PC-3 (cell line): ENCODE measurements at regions not wholly inside any gene's neighbourhood (a gene's known extent, or its start where the extent isn't known, plus 50 kb on each side); places are given as distances from the start of the nearest gene placed in this dataset.

ENCODE experiments used
- ATAC-seq: fragments of 200-7000 bp; cut with Tn5 transposase; 2 replicates; pipeline ENCODE4 v1.9.1; 2020; ENCODE audit warnings: mild to moderate bottlenecking, moderate library complexity
- BruUV-seq: library from RNA; stranded (reverse); fragments of 400-500 nt; replicated peaks from 2 replicates; lab custom pipeline; 2021; lab: Mats Ljungman, UMichigan
- CTCF ChIA-PET: fragments of 300-600 bp; sonication (Branson Sonifier 250); formaldehyde crosslinking; loops from one replicate; lab custom pipeline; 2022; ENCODE audit warnings: antibody characterized with exemption; lab: Charles Lee
- POLR2A ChIA-PET: fragments of 300-600 bp; sonication (Branson Sonifier 250); formaldehyde crosslinking; loops from one replicate; lab custom pipeline; 2022; ENCODE audit warnings: antibody characterized with exemption; ENCODE audit not compliant: unreplicated experiment; lab: Charles Lee
- DNase-seq: peaks from one replicate; pipeline ENCODE4 v3.0.0-alpha.2; 2015
- H2AFZ ChIP-seq: fragments of 300-600 bp; sonication (generic); 2 replicates; pipeline ENCODE4 v1.6.0; 2016; ENCODE audit warnings: antibody characterized with exemption, low read length
- H3F3A ChIP-seq: fragments of 300-600 bp; sonication (generic); one replicate; pipeline ENCODE4 v1.6.0; 2017; ENCODE audit warnings: antibody characterized with exemption, low read length, control low read depth, mild to moderate bottlenecking; ENCODE audit not compliant: unreplicated experiment
- H3K27ac ChIP-seq: fragments of 300-600 bp; sonication (generic); 2 replicates; pipeline ENCODE4 v1.5.1; 2016; ENCODE audit warnings: mild to moderate bottlenecking, low read length
- H3K27me3 ChIP-seq: fragments of 300-600 bp; sonication (generic); 2 replicates; pipeline ENCODE4 v1.6.1; 2016; ENCODE audit warnings: low read length, mixed read lengths
- H3K36me3 ChIP-seq: fragments of 300-600 bp; sonication (generic); 2 replicates; pipeline ENCODE4 v1.6.1; 2016; ENCODE audit warnings: low read depth, mixed run types, low read length, mixed read lengths
- H3K4me1 ChIP-seq: fragments of 300-600 bp; sonication (generic); 2 replicates; pipeline ENCODE4 v1.5.1; 2016; ENCODE audit warnings: low read length; ENCODE audit not compliant: insufficient read depth
- H3K4me2 ChIP-seq: fragments of 300-600 bp; sonication (generic); 2 replicates; pipeline ENCODE4 v1.6.0; 2016; ENCODE audit warnings: low read length
- H3K4me3 ChIP-seq: fragments of 300-600 bp; sonication (generic); 2 replicates; pipeline ENCODE4 v1.5.1; 2016; ENCODE audit warnings: mild to moderate bottlenecking, low read length, mixed read lengths
- H3K79me2 ChIP-seq: fragments of 300-600 bp; sonication (generic); 2 replicates; pipeline ENCODE4 v1.6.1; 2017; ENCODE audit warnings: low read length, mixed read lengths
- H3K9ac ChIP-seq: fragments of 300-600 bp; sonication (generic); 2 replicates; pipeline ENCODE4 v1.6.0; 2016; ENCODE audit warnings: mild to moderate bottlenecking, low read length
- H3K9me2 ChIP-seq: fragments of 300-600 bp; sonication (generic); replicated peaks from 2 replicates; pipeline ENCODE4 v1.6.1; 2016; ENCODE audit warnings: mixed run types, low read length, mixed read lengths
- H3K9me3 ChIP-seq: fragments of 300-600 bp; sonication (generic); 2 replicates; pipeline ENCODE4 v1.6.1; 2016; ENCODE audit warnings: low read length, mixed read lengths
- H4K20me1 ChIP-seq: fragments of 300-600 bp; sonication (generic); 2 replicates; pipeline ENCODE4 v1.6.1; 2016; ENCODE audit warnings: low read length, mixed read lengths
- CTCF ChIP-seq: fragments of 300-600 bp; sonication (generic); conservative IDR thresholded peaks from 2 replicates; pipeline ENCODE4 v1.5.1; 2017; ENCODE audit warnings: antibody characterized with exemption, low read depth, mild to moderate bottlenecking, low read length
- EZH2 ChIP-seq: fragments of 300-600 bp; sonication (generic); IDR thresholded peaks from one replicate; pipeline ENCODE4 v1.6.1; 2017; ENCODE audit warnings: antibody characterized with exemption, mild to moderate bottlenecking, low read length; ENCODE audit not compliant: unreplicated experiment
- EZH2phosphoT487 ChIP-seq: fragments of 300-600 bp; sonication (generic); IDR thresholded peaks from 2 replicates; pipeline ENCODE4 v1.6.1; 2018; ENCODE audit warnings: mild to moderate bottlenecking, antibody characterized with exemption, low read length, borderline replicate concordance
- intact Hi-C: fragments of 100-400 bp; cut with micrococcal nuclease; formaldehyde crosslinking; loops from 2 replicates; pipeline ENCODE4 v1.9.0; 2023

GRCh38 chr1:39115271-39116110 lies 89.0 kb upstream of the MACF1 start:
- BruUV-seq, result no TSS peak
- CTCF ChIA-PET, result no interaction called here

GRCh38 chr1:39116116-39116607 lies 88.3 kb upstream of the MACF1 start:
- TF ChIP-seq CTCF, result no peak
- TF ChIP-seq EZH2, result no peak
- TF ChIP-seq EZH2phosphoT487, result no peak
- Histone ChIP-seq H3K4me2 (peak overlapping the region; percentile 35), H3K27me3 (no peaks in the 10 kb centered on the region), H3K4me3 (no peak overlapping the region), H3K36me3 (no peaks in the 10 kb centered on the region), H3F3A (no peaks in the 10 kb centered on the region), H3K9me2 (no peaks in the 10 kb centered on the region), H4K20me1 (peaks cover 41% of the 10 kb centered on the region), H3K27ac (peak overlapping the region; percentile 37), H3K4me1 (peaks cover 37% of the 10 kb centered on the region), H2AFZ (no peak overlapping the region), H3K79me2 (peaks cover 93% of the 10 kb centered on the region), H3K9ac (no peak overlapping the region), H3K9me3 (no peaks in the 10 kb centered on the region)
- DNase-seq (no peak), ATAC-seq (no peak)
- BruUV-seq, result no TSS peak
- ChIA-PET CTCF (no interaction called here), POLR2A (no interaction called here)
- intact Hi-C loops, result no loop called here

More at GRCh38 chr1:39115271-39116110, 89.0 kb upstream of the MACF1 start:
- Histone ChIP-seq H3K27me3 (no peaks in the 10 kb centered on the region), H3K9ac (no peak overlapping the region), H3K4me1 (peaks cover 43% of the 10 kb centered on the region), H3F3A (no peaks in the 10 kb centered on the region), H3K9me3 (no peaks in the 10 kb centered on the region), H3K4me2 (no peak overlapping the region), H3K79me2 (peaks cover 93% of the 10 kb centered on the region), H4K20me1 (peaks cover 46% of the 10 kb centered on the region), H3K9me2 (no peaks in the 10 kb centered on the region), H3K36me3 (no peaks in the 10 kb centered on the region), H3K27ac (no peak overlapping the region), H3K4me3 (no peak overlapping the region), H2AFZ (no peak overlapping the region)
- intact Hi-C loops, result no loop called here
- POLR2A ChIA-PET, result interaction anchor here (0.6 kb wide), 1 partner anchor 11 kb away, joined by 5 read pairs; no protein-coding TSS in a partner anchor
- no peak for TF ChIP-seq EZH2phosphoT487
- TF ChIP-seq EZH2, result no peak
- TF ChIP-seq CTCF, result no peak
- no peak for ATAC-seq
- DNase-seq, result no peak
